Astrocyte of the hippocampus (primary cell): ENCODE measurements at regions not wholly inside any gene's neighbourhood (a gene's known extent, or its start where the extent isn't known, plus 50 kb on each side); places are given as distances from the start of the nearest gene placed in this dataset.

Source experiments
- DNase-seq: peaks from one replicate; pipeline ENCODE4 v3.0.0; 2011; ENCODE audit warnings: low read depth, low spot score

DNA sequence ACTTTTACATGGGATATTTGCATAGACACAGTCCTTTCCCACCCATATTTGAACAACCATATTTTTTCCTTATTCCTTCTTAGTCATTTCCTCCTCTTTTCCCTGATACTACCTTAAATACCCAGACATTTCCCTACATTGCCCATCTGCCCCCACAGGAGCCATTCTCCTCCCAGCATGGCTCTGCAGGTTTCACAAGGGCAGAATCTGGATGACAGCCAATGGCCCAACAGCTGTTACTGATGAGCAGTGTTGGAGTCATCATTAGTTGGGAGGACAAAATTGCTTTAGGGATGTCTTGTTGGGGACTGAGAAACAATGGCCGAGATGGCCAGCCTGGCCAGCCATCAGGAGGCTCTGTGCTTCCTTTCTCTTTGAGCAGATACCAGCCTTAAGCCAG lies 209.5 kb downstream of the KLF5 start:
- no peak for DNase-seq

DNA sequence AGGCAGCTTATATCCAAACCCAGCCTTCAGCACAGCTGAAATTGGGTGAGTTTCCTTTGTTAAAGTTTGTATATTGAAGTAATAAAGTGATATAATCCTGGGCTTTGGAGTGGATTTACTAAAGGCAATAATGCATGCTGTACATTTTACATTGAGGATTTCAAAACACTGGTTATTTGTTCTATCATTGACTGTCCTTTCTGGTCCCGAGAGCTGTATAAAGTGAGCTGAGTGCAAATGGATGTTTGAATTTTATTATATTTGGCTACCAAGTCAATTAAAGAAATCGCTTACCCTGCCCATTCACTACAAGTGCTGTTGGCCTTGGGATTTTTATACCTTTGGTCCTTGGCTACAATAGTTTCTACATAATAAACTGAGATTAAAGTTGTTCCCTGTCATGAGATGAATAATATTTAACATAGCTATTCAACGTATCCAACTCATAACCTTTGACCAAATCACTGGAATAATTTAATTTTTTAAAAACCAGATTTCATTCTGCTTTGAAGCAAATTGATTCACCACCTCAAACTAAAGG lies 207.9 kb downstream of the KLF5 start:
- DNase-seq = no peak

DNA sequence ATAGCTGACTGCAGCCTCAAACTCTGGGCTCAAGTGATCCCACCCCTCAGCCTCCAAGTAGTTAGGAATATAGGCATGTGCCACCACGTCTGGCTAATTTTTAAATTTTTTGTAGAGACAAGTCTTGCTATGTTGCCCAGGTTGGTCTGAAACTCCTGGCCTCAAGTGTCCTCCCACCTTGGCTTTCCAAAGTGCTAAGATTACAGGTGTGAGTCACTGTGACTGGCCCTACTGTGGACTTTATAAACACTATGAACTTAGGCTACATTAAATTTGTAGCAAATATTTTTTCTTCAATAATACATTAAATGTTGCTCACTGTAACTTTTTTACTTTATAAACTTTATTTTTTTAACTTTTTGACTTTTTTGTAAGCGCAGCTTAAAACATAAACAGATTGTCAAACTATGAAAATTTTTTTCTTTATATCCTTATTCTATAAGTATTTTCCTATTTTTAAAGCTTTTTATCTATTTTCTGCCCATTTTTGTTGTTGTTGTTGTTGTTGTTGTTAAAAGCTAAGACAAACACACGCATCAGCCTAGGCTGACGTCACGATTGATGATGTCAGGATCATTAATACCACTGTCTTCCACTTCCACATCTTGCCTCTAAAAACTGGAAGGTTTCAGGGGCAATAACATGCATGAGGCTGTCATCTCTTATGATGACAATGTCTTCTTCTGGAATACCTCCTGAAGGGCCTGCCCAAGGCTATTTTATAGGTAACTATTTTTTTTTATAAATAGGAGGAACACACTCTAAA lies 204.2 kb downstream of the KLF5 start:
- no peak for DNase-seq

DNA sequence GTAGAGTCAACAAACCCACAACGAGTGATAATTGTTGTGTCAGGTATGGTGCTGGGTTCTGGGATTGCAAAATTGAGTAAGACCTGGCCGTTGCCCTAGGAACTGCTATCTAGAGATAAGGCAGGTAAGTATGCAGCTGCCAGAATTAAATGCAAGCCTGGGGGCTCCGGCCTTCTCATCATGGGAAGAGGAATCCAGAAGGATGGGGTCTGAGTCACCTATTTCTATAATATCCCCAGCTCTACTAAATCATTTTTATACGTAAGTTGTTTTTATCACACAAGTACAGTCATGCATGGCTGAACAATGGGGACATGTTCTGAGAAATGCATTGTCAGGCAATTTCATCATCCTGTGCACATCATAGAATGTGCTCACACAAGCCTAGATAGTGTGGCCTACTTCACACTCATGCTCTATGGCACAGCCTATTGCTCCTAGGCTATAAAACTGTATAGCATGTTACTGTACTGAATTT lies 203.0 kb downstream of the KLF5 start:
- DNase-seq = no peak

DNA sequence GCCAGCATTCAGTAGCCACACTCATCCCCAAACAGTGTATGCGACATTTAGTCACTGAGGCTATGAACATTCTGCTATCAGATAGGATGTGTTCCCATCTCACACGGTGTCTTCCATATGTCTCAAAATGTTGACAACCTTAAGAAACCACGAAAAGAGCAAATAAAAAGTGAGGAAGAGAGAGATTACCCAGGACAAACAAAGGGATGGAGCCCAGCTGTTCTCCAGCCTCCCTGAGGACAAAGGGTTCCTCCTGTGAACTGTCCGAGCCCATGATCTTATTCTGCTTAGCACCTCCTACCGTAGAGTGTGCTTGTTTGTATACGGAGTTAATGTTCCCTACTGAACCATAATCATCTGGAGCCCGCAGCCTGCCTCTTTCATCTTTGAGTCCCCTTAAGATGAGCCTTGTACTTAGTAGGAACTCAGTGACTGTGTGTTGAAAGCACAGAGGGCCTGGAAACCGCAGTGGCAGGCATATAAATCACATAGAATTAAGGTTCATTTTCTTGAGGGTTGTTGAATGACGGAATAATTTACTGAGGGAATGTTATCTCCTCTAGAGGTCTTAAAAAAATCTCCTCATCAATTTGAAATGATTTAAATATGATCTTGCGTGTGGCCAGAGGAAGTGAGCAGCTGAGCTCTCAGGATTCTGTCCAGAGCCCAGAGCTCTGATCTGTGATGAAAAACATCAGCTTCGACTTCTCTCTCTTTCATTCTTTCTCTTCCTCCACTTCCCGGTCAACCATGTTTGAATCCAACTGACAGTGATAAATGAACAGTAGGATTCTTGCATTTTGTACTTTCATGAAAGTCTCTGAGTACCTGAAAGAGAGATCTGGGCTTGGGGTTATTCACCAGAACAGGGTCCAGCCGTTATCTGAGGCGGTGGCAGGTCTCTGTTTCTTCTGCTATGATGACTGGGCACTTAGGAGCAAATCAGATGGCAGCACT lies 200.5 kb downstream of the KLF5 start:
- DNase-seq = no peak

DNA sequence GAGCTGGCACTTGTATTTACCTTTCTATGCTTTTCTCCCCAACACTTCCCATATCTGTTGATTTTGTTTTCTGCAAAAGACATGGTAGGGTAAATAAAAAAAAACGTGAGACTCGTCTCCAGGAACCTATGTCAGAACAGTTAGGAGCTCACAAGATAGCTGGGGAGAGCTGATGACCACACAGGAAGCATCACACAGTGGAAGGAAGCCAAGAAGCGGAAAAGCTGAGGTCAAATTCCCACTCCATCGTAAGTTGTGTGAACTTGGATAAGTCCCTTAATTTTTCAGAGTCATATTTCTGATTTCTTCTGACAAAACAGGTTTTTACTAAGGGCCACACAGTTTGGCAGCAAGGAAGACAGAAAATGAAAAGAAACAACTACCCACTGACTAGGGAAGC lies 199.6 kb downstream of the KLF5 start:
- no peak for DNase-seq

DNA sequence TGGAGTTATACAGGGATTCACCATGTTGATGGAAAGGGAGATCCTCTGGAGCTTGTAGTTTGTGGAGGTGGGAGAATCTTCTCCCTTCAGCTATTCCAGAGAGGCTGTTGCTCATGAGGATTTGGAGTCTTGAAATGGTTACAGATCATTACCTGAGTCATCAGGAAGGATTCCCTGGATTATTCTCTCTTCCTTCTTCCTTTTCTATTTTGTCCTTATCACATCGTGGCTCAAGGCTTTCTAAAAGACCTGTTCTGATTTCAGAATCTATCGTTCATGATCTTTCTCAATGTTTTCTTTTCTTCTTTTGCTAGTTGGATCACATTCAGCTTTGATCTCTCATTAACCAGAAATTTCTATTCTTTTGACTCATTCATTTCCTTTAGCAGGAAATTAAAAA lies 196.0 kb downstream of the KLF5 start:
- no peak for DNase-seq

DNA sequence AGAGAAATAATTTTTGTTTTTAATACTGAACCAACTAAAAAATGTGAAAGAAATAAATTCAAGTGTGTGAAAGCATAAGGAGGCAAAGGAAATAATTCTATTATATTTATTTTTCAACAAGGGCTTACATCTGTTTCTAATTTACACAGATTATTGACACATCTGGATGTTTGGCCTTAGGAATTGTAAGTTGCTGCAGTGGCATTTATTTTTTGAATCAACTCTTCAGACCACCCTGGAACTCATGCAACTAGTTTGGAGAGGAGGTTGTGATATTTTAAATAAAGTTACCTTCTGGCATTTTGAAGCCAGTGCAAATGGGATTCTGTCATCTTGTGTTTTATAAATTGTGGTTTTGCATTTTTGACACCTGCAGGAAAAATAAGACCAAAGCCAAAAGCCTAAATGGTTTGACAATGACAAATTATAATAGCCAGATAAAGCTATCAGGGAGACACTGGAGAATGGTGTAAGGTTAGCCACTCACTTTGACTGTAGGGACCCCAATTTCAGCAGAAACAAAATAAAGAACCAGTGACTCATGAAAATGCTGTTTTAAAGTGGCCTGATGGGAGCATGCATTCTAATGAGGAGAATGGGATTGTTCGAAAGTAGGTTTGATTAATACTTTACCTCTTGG lies 192.9 kb downstream of the KLF5 start:
- peak; percentile 16 for DNase-seq

DNA sequence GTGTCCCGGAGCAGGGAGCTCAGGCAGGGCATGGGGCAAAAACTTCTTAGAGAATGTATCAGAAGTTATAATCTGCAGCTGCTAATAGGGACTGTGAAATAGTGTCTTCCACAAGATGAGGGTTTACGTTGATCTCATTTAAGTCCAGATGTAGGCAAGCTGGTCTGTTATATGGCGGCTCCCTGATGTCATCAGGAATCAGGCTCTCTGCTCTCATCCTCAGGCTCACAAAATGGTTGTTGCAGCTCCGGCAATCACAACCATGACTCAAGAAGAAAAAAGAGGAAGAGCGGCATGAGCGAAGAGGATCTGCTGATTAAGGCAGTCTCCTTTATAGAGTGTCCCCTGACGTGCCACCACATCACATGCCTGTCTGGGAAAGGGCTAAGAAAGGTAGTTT lies 191.3 kb downstream of the KLF5 start:
- no peak for DNase-seq

DNA sequence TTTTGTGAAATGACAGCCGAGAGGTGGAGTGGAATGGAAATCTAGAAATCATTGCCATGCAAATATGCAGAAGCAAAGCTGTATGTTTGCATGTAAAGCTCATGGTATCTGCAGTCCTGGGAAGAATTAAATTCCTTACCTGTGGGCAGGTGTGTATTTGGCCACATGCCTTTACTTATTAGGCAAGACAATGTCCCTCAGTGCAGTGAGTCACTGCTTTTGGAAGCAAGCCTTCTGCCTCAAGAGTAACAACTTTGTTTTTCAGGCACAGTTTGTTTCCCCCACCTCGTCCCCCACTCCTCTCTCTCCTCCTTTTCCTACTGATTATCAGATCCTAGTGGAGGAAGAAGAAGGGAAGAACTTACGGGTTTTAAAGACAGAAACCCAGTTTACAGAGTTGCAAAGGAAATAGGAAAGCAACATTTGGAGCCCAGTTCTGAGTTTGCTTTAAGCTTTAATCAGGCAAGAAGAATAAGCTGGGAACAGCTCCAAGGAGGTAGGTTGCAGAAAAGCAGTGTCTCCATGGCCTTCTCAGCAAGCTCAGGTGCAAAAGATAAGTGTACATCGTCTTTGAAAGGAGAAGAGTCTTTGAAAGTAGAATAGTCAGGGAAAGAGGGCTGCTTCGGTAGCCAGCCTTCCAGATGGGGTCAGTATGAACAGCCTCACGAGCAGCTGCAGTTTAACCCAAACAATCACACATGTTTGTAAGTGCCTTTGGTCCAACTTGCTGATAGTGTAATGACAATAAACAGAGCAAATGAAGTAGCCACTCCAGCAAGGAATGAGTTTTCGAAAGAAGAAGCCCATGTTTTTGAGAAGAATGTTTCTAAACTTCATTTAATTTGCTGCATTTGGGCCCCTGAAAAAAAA lies 190.1 kb downstream of the KLF5 start:
- DNase-seq = peak; percentile 32

DNA sequence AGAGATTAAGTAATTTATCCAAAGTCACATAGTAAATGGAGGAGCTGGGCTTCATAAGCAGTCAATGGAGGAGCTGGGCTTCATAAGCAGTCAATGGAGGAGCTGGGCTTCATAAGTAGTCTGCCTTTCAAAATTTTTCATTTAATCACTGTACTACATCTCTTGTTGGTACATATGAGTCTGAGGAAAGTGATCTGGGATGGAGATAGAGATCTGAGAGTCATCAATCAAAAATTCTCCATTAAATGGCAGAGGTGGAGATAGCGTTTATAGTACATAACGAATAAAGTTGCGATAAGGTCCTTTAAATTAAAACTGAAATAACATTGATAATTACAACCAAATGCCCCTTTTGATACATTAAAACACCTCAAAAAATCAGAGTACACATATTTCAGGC lies 189.3 kb downstream of the KLF5 start:
- no peak for DNase-seq

DNA sequence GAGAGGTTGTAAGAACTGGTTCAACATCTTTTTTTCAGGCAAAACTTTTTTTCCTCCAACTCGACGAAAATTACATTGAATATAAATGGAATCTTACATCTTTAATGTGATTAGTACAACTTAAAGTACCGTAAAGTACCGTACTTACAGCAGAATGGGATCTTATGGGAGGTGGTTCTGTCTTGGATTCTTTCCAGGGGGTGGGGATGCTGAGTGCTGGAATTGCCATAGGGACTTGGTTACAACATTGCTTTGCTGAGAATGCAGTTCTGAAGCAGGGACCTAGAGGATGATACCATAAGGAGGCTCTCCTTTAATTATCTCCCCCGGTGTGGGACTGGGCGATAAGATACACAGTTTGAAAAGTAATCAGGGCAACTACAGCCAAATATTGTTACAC lies 186.4 kb downstream of the KLF5 start:
- DNase-seq = no peak

DNA sequence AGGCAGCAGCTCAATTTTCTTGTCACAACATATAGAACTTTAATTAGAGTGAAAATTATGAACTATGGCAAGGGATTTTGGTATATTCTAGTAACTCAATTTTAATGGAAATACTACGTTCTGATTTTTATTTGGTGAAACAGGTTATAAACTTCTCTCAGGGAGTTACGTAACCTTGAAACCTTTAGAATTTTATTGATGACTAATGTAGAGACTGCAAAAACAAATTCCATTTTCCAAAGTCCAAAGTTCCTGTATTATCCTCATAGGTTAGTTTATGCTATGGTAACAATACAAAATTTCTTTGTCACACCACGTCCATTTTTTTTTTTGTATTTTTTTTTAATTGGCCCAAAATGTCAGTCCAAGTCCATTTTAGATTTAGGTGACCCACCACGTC lies 185.7 kb downstream of the KLF5 start:
- DNase-seq = no peak

DNA sequence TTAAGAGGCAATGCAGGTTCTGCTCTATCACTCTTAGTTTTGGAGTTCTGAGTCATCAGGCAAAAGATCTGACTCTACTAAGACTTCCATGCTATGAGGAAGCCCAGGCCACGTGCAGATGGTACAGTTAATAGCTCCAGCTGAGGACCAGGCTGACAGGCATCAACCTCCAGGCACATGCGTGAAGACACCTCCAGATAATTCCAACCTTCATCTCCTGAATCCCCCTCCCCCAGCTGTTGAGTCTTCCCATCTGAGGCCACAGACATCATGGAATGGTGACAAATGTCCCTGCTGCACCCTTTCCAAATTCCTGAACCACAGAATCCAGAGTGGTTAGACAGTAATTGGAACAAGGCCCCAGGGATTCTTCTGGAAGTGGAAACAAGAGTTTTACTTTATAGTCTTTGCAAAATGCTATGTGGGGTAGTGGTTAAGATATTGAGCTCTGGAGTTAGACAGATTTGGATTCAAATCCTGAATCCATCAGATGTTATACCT lies 183.8 kb downstream of the KLF5 start:
- DNase-seq = no peak

DNA sequence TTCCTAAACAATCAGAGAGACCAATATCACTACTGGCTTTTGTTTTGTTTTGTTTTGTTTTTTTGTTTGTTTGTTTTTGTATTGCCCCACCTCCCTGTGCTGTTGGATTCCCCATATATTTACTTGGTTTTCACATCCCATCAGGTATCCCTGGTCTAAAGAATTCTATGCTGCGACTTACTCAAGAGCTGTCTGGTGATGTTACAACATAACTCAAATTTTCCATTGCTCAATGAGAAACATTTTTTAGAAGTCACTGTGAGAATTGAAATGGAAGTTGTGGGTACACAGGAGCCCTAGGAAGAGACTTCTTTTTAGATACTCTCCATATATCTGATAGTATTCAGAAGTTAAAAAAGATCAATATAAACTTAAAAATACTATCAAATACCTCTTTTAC lies 181.4 kb downstream of the KLF5 start:
- no peak for DNase-seq

DNA sequence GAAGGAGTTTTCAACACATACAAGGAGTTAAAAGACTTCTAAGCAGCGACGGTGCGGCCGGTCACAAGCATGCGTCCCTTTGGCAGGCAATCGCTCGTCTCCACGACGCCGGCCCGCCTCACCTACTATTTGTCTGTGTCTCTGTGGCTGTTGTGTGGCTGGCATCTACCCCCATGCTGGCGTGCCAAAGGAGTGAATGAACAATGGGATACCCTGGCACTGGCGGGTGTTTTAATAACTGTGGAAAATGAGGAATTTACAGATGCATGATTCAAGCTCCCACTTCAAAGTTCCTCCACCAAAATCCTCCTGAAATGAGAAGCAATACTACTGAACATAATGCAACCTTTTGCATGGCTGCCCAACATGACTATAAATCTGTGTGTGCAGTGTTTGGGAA lies 176.6 kb downstream of the KLF5 start:
- peak; percentile 89 for DNase-seq

DNA sequence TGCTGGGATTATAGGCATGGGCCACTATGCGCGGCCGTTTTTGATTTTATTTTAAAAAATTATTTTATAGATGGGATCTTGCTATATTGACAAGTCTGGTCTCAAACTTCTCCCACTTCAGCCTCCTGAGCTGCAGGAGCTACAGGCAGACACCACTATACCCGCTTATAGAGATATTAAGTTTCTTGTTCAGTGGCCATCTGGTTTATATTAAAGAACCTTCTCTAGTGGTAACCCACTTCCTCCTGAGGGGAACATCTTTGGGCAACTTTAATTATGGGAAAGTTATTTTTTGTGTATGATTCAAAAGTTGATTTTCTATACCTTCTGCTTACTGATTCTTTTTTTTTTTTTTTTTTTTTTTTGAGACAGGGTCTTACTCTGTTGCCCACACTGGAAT lies 172.7 kb downstream of the KLF5 start:
- DNase-seq = no peak

DNA sequence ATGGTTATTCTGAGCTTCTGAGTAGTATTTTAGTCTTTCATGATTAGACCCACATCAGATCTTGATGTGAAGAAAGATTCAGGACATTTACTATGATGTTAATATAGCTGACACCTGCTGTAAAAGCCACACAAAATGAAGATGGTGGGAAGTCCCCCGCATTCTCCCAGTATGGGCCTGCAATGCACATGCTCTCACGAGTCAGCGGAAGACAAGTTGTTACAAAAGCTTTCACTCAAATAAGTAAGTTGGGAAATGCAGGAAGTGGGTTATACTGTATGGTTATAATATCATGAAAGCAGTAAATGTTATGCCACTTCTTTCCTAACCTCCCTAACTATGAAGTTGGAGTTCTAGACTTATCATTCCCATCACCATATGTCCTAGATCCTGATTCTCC lies 171.9 kb downstream of the KLF5 start:
- no peak for DNase-seq

DNA sequence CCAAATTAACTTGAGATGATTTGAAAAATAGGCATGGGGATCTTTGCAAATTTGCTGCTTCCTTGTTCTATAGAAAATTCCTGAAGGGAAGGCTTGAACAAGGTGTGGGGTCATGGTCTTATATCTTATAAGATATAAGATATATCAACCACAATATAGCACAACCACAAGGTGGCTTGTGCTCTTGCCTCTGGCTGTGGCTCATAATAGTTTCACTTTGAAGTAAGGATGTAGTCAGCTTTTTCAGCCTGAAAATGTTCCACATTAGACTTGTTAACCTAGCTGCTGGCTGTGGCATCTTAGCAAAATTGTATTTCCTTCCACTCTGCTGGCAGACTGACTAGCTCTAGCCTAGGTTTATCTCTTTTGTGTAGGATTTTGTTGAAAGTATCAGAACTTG lies 169.7 kb downstream of the KLF5 start:
- peak; percentile 39 for DNase-seq

DNA sequence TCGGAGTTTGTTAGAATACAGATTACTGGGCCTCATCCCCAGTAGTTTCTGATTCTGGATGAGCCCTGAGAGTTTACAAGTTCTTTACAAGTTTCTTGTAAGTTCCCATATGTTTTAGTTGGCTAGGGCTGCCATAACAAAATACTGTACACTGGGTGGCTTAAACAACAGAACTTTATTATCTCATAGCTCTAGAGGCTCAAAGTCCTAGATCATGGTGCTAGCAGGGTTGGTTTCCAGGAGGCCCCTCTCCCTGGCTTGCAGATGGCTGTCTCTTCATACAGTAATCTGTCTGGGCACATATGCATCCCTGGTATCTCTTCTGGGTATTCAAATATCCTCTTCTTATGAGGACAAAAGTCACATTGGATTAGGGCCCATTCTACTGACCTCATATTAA lies 167.2 kb downstream of the KLF5 start:
- DNase-seq = no peak

DNA sequence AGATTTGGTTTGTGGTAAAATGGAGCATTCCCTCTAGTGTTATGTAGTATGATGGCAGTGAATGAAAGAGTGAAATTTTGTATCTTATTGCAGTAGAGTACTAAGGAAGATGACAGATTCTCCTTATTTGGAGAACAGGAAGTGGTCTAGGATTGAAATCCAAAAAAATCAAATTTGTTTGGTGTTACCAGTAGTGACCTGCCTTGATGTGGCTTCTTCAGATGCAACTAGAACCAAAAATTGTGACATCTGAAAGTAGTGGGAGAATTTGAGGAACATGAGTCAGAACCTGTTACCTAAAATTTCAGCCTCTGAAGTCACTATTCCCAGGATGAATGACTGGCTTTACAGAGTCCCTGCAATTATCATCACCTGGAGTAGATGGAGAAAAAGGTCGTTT lies 165.9 kb downstream of the KLF5 start:
- peak; percentile 33 for DNase-seq
